HL-60 (cell line): ENCODE measurements at regions not wholly inside any gene's neighbourhood (a gene's known extent, or its start where the extent isn't known, plus 50 kb on each side); places are given as distances from the start of the nearest gene placed in this dataset.

Experiments used
- CTCF ChIP-seq: IDR thresholded peaks from one replicate; pipeline ENCODE4 v1.5.1; 2011; ENCODE audit warnings: low read length, control low read depth, inconsistent platforms; ENCODE audit not compliant: insufficient read depth
- GABPA ChIP-seq: IDR thresholded peaks from 2 replicates; pipeline ENCODE4 v1.6.1; 2012; ENCODE audit warnings: low read depth
- POLR2AphosphoS5 ChIP-seq: IDR thresholded peaks from 2 replicates; pipeline ENCODE4 v1.6.1; 2012; ENCODE audit warnings: low read depth
- REST ChIP-seq: IDR thresholded peaks from 2 replicates; pipeline ENCODE4 v1.6.1; 2012; ENCODE audit warnings: low read depth; ENCODE audit not compliant: insufficient replicate concordance
- SPI1 ChIP-seq: IDR thresholded peaks from 2 replicates; pipeline ENCODE4 v1.6.1; 2012; ENCODE audit warnings: low read depth, mild to moderate bottlenecking, borderline replicate concordance

- no peak for TF ChIP-seq CTCF
- no peak for TF ChIP-seq GABPA
- TF ChIP-seq POLR2AphosphoS5, result no peak
- no peak for TF ChIP-seq REST
- no peak for TF ChIP-seq SPI1
These were observed 92.3 kb upstream of the ZC3H12C start for GRCh38 chr11:110000850-110001249.
